ENCODE measurements at regions not wholly inside any gene's neighbourhood (a gene's known extent, or its start where the extent isn't known, plus 50 kb on each side); places are given as distances from the start of the nearest gene placed in this dataset.

- TF ChIP-seq CTCF (IDR thresholded peaks at IDR 0.05 in 2 of 3, conservative IDR thresholded peaks at IDR 0.05 in 1 of 3; ENCODE audit: control insufficient read depth in 2 of 3, extremely low read depth in 1 of 3, insufficient read depth in 1 of 3, low read depth in 3 of 3, low read length in 3 of 3) (no peak), USF2 (IDR thresholded peaks at IDR 0.05; ENCODE audit: borderline replicate concordance, low read depth, low read length) (no peak), MYC (IDR thresholded peaks at IDR 0.05; ENCODE audit: insufficient read depth, insufficient read length, insufficient replicate concordance, low read length, severe bottlenecking) (no peak), ZBED1 (IDR thresholded peaks at IDR 0.05; ENCODE audit: borderline replicate concordance) (no peak)
- TF ChIP-seq, protein P1, sequence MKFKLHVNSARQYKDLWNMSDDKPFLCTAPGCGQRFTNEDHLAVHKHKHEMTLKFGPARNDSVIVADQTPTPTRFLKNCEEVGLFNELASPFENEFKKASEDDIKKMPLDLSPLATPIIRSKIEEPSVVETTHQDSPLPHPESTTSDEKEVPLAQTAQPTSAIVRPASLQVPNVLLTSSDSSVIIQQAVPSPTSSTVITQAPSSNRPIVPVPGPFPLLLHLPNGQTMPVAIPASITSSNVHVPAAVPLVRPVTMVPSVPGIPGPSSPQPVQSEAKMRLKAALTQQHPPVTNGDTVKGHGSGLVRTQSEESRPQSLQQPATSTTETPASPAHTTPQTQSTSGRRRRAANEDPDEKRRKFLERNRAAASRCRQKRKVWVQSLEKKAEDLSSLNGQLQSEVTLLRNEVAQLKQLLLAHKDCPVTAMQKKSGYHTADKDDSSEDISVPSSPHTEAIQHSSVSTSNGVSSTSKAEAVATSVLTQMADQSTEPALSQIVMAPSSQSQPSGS (IDR thresholded peaks at IDR 0.05; ENCODE audit: low read length), result no peak
These were observed 95.3 kb upstream of the NRIP1 start for GRCh38 chr21:15160136-15160535.
